Panc1 (cell line): ENCODE measurements at regions not wholly inside any gene's neighbourhood (a gene's known extent, or its start where the extent isn't known, plus 50 kb on each side); places are given as distances from the start of the nearest gene placed in this dataset.

Source experiments
- ATAC-seq: fragments of 200-7000 bp; cut with Tn5 transposase; 2 replicates; pipeline ENCODE4 v1.9.1; 2020; ENCODE audit warnings: mild to moderate bottlenecking, moderate library complexity
- BruUV-seq: library from RNA; stranded (reverse); fragments of 400-500 nt; replicated peaks from 2 replicates; lab custom pipeline; 2021; lab: Mats Ljungman, UMichigan
- CTCF ChIA-PET: fragments of 300-600 bp; sonication (Branson Sonifier 250); formaldehyde crosslinking; loops from one replicate; lab custom pipeline; 2022; ENCODE audit warnings: antibody characterized with exemption; lab: Charles Lee
- POLR2A ChIA-PET: fragments of 300-600 bp; sonication (Branson Sonifier 250); formaldehyde crosslinking; loops from one replicate; lab custom pipeline; 2022; ENCODE audit warnings: antibody characterized with exemption; lab: Charles Lee
- DNase-seq: peaks from one replicate; pipeline ENCODE4 v3.0.0-alpha.2; 2010; ENCODE audit warnings: low read depth, low spot score
- H3K27ac ChIP-seq: 2 replicates; pipeline ENCODE4 v1.5.1; 2011; ENCODE audit warnings: mild to moderate bottlenecking, low read length, inconsistent platforms
- H3K27me3 ChIP-seq: fragments of 200-500 bp; sonication (Bioruptor generic); 2 replicates; pipeline ENCODE4 v1.6.0; 2014; ENCODE audit warnings: low read length, inconsistent platforms; ENCODE audit not compliant: control insufficient read depth, insufficient read depth
- H3K36me3 ChIP-seq: fragments of 200-500 bp; sonication (Bioruptor generic); 2 replicates; pipeline ENCODE4 v1.5.1; 2014; ENCODE audit warnings: inconsistent platforms, mild to moderate bottlenecking, low read length, moderate library complexity; ENCODE audit not compliant: control insufficient read depth, insufficient read depth
- H3K4me1 ChIP-seq: 2 replicates; pipeline ENCODE4 v1.5.1; 2011; ENCODE audit warnings: inconsistent platforms, mild to moderate bottlenecking, low read length, moderate library complexity; ENCODE audit not compliant: control insufficient read depth, insufficient read depth
- H3K4me3 ChIP-seq, 2 experiments: 2 replicates each; pipeline ENCODE4 v1.5.1; 2011 to 2012; ENCODE audit warnings: low read depth in 2 of 2, low read length in 2 of 2, mild to moderate bottlenecking in 2 of 2, inconsistent platforms in 1 of 2, moderate library complexity in 1 of 2
- H3K9me3 ChIP-seq: fragments of 200-500 bp; sonication (Bioruptor generic); 2 replicates; pipeline ENCODE4 v1.5.1; 2014; ENCODE audit warnings: low read depth, mild to moderate bottlenecking, inconsistent platforms, low read length, moderate library complexity; ENCODE audit not compliant: control insufficient read depth, insufficient read depth
- POLR2AphosphoS5 ChIP-seq: IDR thresholded peaks from 2 replicates; pipeline ENCODE4 v1.6.1; 2012; ENCODE audit warnings: mild to moderate bottlenecking, low read depth, low read length, moderate library complexity
- SIN3A ChIP-seq: IDR thresholded peaks from 2 replicates; pipeline ENCODE4 v1.6.1; 2012; ENCODE audit warnings: low read depth, mild to moderate bottlenecking, low read length, moderate library complexity, borderline replicate concordance; ENCODE audit not compliant: insufficient read depth
- TCF7L2 ChIP-seq: IDR thresholded peaks from 2 replicates; pipeline ENCODE4 v1.6.1; 2011; ENCODE audit warnings: mild to moderate bottlenecking, low read depth, low read length, inconsistent platforms
- in situ Hi-C: cut with HindIII; loops from 2 replicates; pipeline ENCODE4 v1.10.0; 2016; ENCODE audit warnings: low sequenced_read_pairs, low pct_unique_long_range_greater_than_20kb
- intact Hi-C: fragments of 100-400 bp; cut with micrococcal nuclease; formaldehyde crosslinking; loops from one replicate; pipeline ENCODE4 v1.10.0; 2022; ENCODE audit not compliant: unreplicated experiment
- TF ChIP-seq, protein P1 (sequence below), 2 experiments: IDR thresholded peaks; 2 replicates each; pipeline ENCODE4 v1.6.1; 2011 to 2012; ENCODE audit warnings: low read depth in 2 of 2, control low read depth in 1 of 2, low read length in 1 of 2, mild to moderate bottlenecking in 1 of 2, moderate library complexity in 1 of 2; ENCODE audit not compliant: insufficient read depth in 1 of 2
- TF ChIP-seq, protein P2 (sequence below): fragments of 450-650 bp; IDR thresholded peaks from 2 replicates; pipeline ENCODE4 v1.5.1; 2017; ENCODE audit warnings: mild to moderate bottlenecking

GRCh38 chr1:57819893-57820292, 396.0 kb upstream of the DAB1 start:
- ATAC-seq (no peak), DNase-seq (no peak)
- in situ Hi-C loops (no loop called here), intact Hi-C loops (no loop called here)
- Histone ChIP-seq H3K4me1 (no peaks in the 10 kb centered on the region), H3K27me3 (no peaks in the 10 kb centered on the region; the same call in 1 of the 2 replicates), H3K9me3 (no peaks in the 10 kb centered on the region), H3K36me3 (no peaks in the 10 kb centered on the region), H3K27ac (no peak overlapping the region), H3K4me3 (no peak overlapping the region)
- POLR2A ChIA-PET: no interaction called here
- TF ChIP-seq, protein P1, sequence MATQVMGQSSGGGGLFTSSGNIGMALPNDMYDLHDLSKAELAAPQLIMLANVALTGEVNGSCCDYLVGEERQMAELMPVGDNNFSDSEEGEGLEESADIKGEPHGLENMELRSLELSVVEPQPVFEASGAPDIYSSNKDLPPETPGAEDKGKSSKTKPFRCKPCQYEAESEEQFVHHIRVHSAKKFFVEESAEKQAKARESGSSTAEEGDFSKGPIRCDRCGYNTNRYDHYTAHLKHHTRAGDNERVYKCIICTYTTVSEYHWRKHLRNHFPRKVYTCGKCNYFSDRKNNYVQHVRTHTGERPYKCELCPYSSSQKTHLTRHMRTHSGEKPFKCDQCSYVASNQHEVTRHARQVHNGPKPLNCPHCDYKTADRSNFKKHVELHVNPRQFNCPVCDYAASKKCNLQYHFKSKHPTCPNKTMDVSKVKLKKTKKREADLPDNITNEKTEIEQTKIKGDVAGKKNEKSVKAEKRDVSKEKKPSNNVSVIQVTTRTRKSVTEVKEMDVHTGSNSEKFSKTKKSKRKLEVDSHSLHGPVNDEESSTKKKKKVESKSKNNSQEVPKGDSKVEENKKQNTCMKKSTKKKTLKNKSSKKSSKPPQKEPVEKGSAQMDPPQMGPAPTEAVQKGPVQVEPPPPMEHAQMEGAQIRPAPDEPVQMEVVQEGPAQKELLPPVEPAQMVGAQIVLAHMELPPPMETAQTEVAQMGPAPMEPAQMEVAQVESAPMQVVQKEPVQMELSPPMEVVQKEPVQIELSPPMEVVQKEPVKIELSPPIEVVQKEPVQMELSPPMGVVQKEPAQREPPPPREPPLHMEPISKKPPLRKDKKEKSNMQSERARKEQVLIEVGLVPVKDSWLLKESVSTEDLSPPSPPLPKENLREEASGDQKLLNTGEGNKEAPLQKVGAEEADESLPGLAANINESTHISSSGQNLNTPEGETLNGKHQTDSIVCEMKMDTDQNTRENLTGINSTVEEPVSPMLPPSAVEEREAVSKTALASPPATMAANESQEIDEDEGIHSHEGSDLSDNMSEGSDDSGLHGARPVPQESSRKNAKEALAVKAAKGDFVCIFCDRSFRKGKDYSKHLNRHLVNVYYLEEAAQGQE (IDR thresholded peaks at IDR 0.05; ENCODE audit: insufficient read depth in 1 of 2, low read depth in 2 of 2, low read length in 1 of 2): no peak
- no peak for TF ChIP-seq POLR2AphosphoS5
- TF ChIP-seq, protein P2, sequence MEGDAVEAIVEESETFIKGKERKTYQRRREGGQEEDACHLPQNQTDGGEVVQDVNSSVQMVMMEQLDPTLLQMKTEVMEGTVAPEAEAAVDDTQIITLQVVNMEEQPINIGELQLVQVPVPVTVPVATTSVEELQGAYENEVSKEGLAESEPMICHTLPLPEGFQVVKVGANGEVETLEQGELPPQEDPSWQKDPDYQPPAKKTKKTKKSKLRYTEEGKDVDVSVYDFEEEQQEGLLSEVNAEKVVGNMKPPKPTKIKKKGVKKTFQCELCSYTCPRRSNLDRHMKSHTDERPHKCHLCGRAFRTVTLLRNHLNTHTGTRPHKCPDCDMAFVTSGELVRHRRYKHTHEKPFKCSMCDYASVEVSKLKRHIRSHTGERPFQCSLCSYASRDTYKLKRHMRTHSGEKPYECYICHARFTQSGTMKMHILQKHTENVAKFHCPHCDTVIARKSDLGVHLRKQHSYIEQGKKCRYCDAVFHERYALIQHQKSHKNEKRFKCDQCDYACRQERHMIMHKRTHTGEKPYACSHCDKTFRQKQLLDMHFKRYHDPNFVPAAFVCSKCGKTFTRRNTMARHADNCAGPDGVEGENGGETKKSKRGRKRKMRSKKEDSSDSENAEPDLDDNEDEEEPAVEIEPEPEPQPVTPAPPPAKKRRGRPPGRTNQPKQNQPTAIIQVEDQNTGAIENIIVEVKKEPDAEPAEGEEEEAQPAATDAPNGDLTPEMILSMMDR: no peak
- no peak for TF ChIP-seq SIN3A
- TF ChIP-seq TCF7L2: no peak
- BruUV-seq: no TSS peak
- CTCF ChIA-PET: no interaction called here

GRCh38 chr1:57803586-57803985, 379.7 kb upstream of the DAB1 start:
- Histone ChIP-seq H3K4me1 (no peaks in the 10 kb centered on the region), H3K36me3 (no peaks in the 10 kb centered on the region), H3K9me3 (no peaks in the 10 kb centered on the region), H3K27ac (no peak overlapping the region), H3K4me3 (no peak overlapping the region), H3K27me3 (no peaks in the 10 kb centered on the region)
- TF ChIP-seq, protein P1 (IDR thresholded peaks at IDR 0.05; ENCODE audit: insufficient read depth in 1 of 2, low read depth in 2 of 2, low read length in 1 of 2): no peak
- no peak for TF ChIP-seq TCF7L2
- TF ChIP-seq SIN3A: no peak
- no peak for TF ChIP-seq POLR2AphosphoS5
- TF ChIP-seq, protein P2: no peak
- ATAC-seq: no peak
- ChIA-PET CTCF (no interaction called here), POLR2A (no interaction called here)
- no peak for DNase-seq
- in situ Hi-C loops: no loop called here
- no TSS peak for BruUV-seq
- intact Hi-C loops: no loop called here
